ENCODE measurements at regions not wholly inside any gene's neighbourhood (a gene's known extent, or its start where the extent isn't known, plus 50 kb on each side); places are given as distances from the start of the nearest gene placed in this dataset.

- intact Hi-C loops (cut with DNase I) = no loop called here
- 88% methylated on average over 1 of the region's 1 CpG for WGBS (ENCODE audit: insufficient coverage, low coverage, low lambda C conversion rate, missing lambda C conversion rate)
- Histone ChIP-seq H3K27ac (no peak overlapping the region), H3K4me1 (no peaks in the 10 kb centered on the region), H3K27me3 (no peaks in the 10 kb centered on the region), H3K4me3 (no peak overlapping the region), H3K9me3 (no peaks in the 10 kb centered on the region), H3K36me3 (no peaks in the 10 kb centered on the region)
- no peak for DNase-seq
- TF ChIP-seq POLR2A (IDR thresholded peaks at IDR 0.05) (no peak), CTCF (IDR thresholded peaks at IDR 0.05) (no peak)
- ATAC-seq = no peak
Observed at GRCh38 chr6:3957321-3957720, 108.1 kb downstream of the FAM50B start.

GRCh38 chr6:3958255-3958654, 109.1 kb downstream of the FAM50B start:
- intact Hi-C loops (cut with DNase I) = no loop called here
- Histone ChIP-seq H3K36me3 (no peaks in the 10 kb centered on the region), H3K9me3 (no peaks in the 10 kb centered on the region), H3K27ac (no peak overlapping the region), H3K4me1 (no peaks in the 10 kb centered on the region), H3K27me3 (no peaks in the 10 kb centered on the region), H3K4me3 (no peak overlapping the region)
- 95% methylated on average over 3 of the region's 7 CpGs for whole genome bisulfite sequencing (ENCODE audit: insufficient coverage, low coverage, low lambda C conversion rate, missing lambda C conversion rate)
- TF ChIP-seq CTCF (IDR thresholded peaks at IDR 0.05) (no peak), POLR2A (IDR thresholded peaks at IDR 0.05) (no peak)
- DNase-seq (no peak), ATAC-seq (no peak)

- H3K27me3 ChIP-seq = no peaks in the 10 kb centered on the region
- no peak overlapping the region for H3K27ac ChIP-seq
- no peaks in the 10 kb centered on the region for H3K9me3 ChIP-seq
- ATAC-seq = no peak
- H3K4me3 ChIP-seq = no peak overlapping the region
- intact Hi-C loops (cut with DNase I) = no loop called here
- DNase-seq = no peak
- no peaks in the 10 kb centered on the region for H3K36me3 ChIP-seq
- H3K4me1 ChIP-seq = no peaks in the 10 kb centered on the region
- TF ChIP-seq POLR2A (IDR thresholded peaks at IDR 0.05) = no peak
- no peak for TF ChIP-seq CTCF (IDR thresholded peaks at IDR 0.05)
- 90% methylated on average over 8 of the region's 8 CpGs for WGBS (ENCODE audit: insufficient coverage, low coverage, low lambda C conversion rate, missing lambda C conversion rate)
Observed at GRCh38 chr6:3959385-3959784, 110.2 kb downstream of the FAM50B start.

GRCh38 chr6:3960754-3961361, 111.7 kb downstream of the FAM50B start:
- no peaks in the 10 kb centered on the region for H3K27me3 ChIP-seq
- WGBS (ENCODE audit: insufficient coverage, low coverage, low lambda C conversion rate, missing lambda C conversion rate) = 70% methylated on average over 4 of the region's 5 CpGs
- H3K9me3 ChIP-seq = no peaks in the 10 kb centered on the region
- ATAC-seq (no peak), DNase-seq (no peak)
- H3K27ac ChIP-seq = no peak overlapping the region
- H3K4me1 ChIP-seq = no peaks in the 10 kb centered on the region
- intact Hi-C loops (cut with DNase I) = no loop called here
- H3K4me3 ChIP-seq = no peak overlapping the region
- TF ChIP-seq CTCF (IDR thresholded peaks at IDR 0.05) = no peak
- TF ChIP-seq POLR2A (IDR thresholded peaks at IDR 0.05) = no peak
- no peaks in the 10 kb centered on the region for H3K36me3 ChIP-seq

All from right lobe of liver (tissue), 6 donors.